ENCODE measurements at regions not wholly inside any gene's neighbourhood (a gene's known extent, or its start where the extent isn't known, plus 50 kb on each side); places are given as distances from the start of the nearest gene placed in this dataset.

DNA sequence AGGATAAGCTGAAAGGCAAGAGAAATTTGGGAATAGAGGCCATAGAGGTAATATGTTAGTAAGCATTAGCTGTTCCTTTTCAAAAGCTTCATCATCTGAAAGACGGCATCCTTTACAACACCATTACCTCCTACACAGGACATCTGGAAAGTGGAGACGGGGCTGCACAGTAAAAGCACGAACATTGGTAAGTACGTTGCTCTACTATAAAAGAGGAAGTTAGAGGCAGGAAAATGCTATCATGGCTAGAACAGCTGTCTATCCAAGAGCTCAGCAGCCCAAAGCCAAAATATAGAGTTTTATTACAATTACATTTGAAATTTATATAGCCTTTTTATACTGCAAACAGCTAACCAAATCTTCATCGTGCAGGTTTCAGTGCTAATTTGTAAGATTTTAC lies 172.3 kb upstream of the GRIP1 start:
- H3K27me3 ChIP-seq (ENCODE audit: control insufficient read depth in 1 of 2, insufficient read depth in 2 of 2, low read length in 2 of 2), result no peaks in the 10 kb centered on the region
- no peaks in the 10 kb centered on the region for H3K9me3 Mint-ChIP-seq
- no peaks in the 10 kb centered on the region for H3K36me3 ChIP-seq (ENCODE audit: insufficient read depth, low read length)
- no peak for DNase-seq
- no peak overlapping the region for H3K27ac Mint-ChIP-seq
- POLR2A ChIA-PET, result no interaction called here
- no peak overlapping the region for H3K27ac ChIP-seq (ENCODE audit: low read depth in 1 of 2, low read length in 2 of 2)
- CTCF ChIA-PET, result no interaction called here
- no peaks in the 10 kb centered on the region for H3K4me1 Mint-ChIP-seq (ENCODE audit: low read depth)
- intact Hi-C loops (cut with DNase I, micrococcal nuclease), result no loop called here
- H3K4me3 ChIP-seq (ENCODE audit: low read length), result no peak overlapping the region
- TF ChIP-seq, protein P1, sequence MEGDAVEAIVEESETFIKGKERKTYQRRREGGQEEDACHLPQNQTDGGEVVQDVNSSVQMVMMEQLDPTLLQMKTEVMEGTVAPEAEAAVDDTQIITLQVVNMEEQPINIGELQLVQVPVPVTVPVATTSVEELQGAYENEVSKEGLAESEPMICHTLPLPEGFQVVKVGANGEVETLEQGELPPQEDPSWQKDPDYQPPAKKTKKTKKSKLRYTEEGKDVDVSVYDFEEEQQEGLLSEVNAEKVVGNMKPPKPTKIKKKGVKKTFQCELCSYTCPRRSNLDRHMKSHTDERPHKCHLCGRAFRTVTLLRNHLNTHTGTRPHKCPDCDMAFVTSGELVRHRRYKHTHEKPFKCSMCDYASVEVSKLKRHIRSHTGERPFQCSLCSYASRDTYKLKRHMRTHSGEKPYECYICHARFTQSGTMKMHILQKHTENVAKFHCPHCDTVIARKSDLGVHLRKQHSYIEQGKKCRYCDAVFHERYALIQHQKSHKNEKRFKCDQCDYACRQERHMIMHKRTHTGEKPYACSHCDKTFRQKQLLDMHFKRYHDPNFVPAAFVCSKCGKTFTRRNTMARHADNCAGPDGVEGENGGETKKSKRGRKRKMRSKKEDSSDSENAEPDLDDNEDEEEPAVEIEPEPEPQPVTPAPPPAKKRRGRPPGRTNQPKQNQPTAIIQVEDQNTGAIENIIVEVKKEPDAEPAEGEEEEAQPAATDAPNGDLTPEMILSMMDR (IDR thresholded peaks at IDR 0.05), result no peak
- no peak overlapping the region for H3K4me3 Mint-ChIP-seq
- peaks cover 4% of the 10 kb centered on the region for H3K27me3 Mint-ChIP-seq
- ATAC-seq (ENCODE audit: poor library complexity), result no peak
- no peaks in the 10 kb centered on the region for H3K4me1 ChIP-seq (ENCODE audit: insufficient read depth, low read length)
- H3K36me3 Mint-ChIP-seq (ENCODE audit: low read depth), result no peaks in the 10 kb centered on the region
- H3K9me3 ChIP-seq (ENCODE audit: control insufficient read depth in 1 of 2, insufficient read depth in 1 of 2, low read length in 2 of 2), result no peaks in the 10 kb centered on the region

GRCh38 chr12:66852091-66852490 lies 173.2 kb upstream of the GRIP1 start:
- Histone ChIP-seq H3K36me3 (ENCODE audit: insufficient read depth, low read length) (no peaks in the 10 kb centered on the region), H3K27ac (ENCODE audit: low read depth in 1 of 2, low read length in 2 of 2) (no peak overlapping the region), H3K4me1 (ENCODE audit: insufficient read depth, low read length) (no peaks in the 10 kb centered on the region), H3K4me3 (ENCODE audit: low read length) (no peak overlapping the region), H3K9me3 (ENCODE audit: control insufficient read depth in 1 of 2, insufficient read depth in 1 of 2, low read length in 2 of 2) (no peaks in the 10 kb centered on the region), H3K27me3 (ENCODE audit: control insufficient read depth in 1 of 2, insufficient read depth in 2 of 2, low read length in 2 of 2) (no peaks in the 10 kb centered on the region)
- Mint-ChIP-seq H3K9me3 (no peaks in the 10 kb centered on the region), H3K4me1 (ENCODE audit: low read depth) (no peaks in the 10 kb centered on the region), H3K4me3 (no peak overlapping the region), H3K27me3 (peaks cover 4% of the 10 kb centered on the region), H3K27ac (no peak overlapping the region), H3K36me3 (ENCODE audit: low read depth) (no peaks in the 10 kb centered on the region)
- DNase-seq (no peak), ATAC-seq (ENCODE audit: poor library complexity) (no peak)
- intact Hi-C loops (cut with DNase I, micrococcal nuclease), result no loop called here
- ChIA-PET POLR2A (no interaction called here), CTCF (no interaction called here)
- TF ChIP-seq, protein P1 (IDR thresholded peaks at IDR 0.05), result no peak

- no peak overlapping the region for H3K4me3 ChIP-seq (ENCODE audit: low read length)
- ATAC-seq (ENCODE audit: poor library complexity) (no peak), DNase-seq (no peak)
- H3K27ac ChIP-seq (ENCODE audit: low read depth in 1 of 2, low read length in 2 of 2), result no peak overlapping the region
- no peaks in the 10 kb centered on the region for H3K36me3 ChIP-seq (ENCODE audit: insufficient read depth, low read length)
- peaks cover 4% of the 10 kb centered on the region for H3K27me3 Mint-ChIP-seq
- peaks cover 6% of the 10 kb centered on the region for H3K4me1 Mint-ChIP-seq (ENCODE audit: low read depth)
- H3K9me3 Mint-ChIP-seq, result no peaks in the 10 kb centered on the region
- no peaks in the 10 kb centered on the region for H3K27me3 ChIP-seq (ENCODE audit: control insufficient read depth in 1 of 2, insufficient read depth in 2 of 2, low read length in 2 of 2)
- intact Hi-C loops (cut with DNase I, micrococcal nuclease), result no loop called here
- TF ChIP-seq, protein P1 (IDR thresholded peaks at IDR 0.05), result no peak
- H3K4me1 ChIP-seq (ENCODE audit: insufficient read depth, low read length), result no peaks in the 10 kb centered on the region
- no peaks in the 10 kb centered on the region for H3K36me3 Mint-ChIP-seq (ENCODE audit: low read depth)
- no peak overlapping the region for H3K27ac Mint-ChIP-seq
- ChIA-PET POLR2A (no interaction called here), CTCF (no interaction called here)
- no peak overlapping the region for H3K4me3 Mint-ChIP-seq
- H3K9me3 ChIP-seq (ENCODE audit: control insufficient read depth in 1 of 2, insufficient read depth in 1 of 2, low read length in 2 of 2), result no peaks in the 10 kb centered on the region
Measured at GRCh38 chr12:66852765-66853164, 173.9 kb upstream of the GRIP1 start.
